Dendritic cell treated with granulocyte-macrophage colony-stimulating factor and Interleukin-4, amounts not matched to agents 40 ng/mL and 50 ng/mL, for 4 days (primary cell): ENCODE measurements at regions not wholly inside any gene's neighbourhood (a gene's known extent, or its start where the extent isn't known, plus 50 kb on each side); places are given as distances from the start of the nearest gene placed in this dataset.
"Not testable (repeated sequence)": the region's sequence is repeated elsewhere in the genome, so short reads cannot be mapped to it uniquely, and the experiment has no call there.

Experiments used
- H3K27ac Mint-ChIP-seq: one replicate; pipeline ENCODE4 v1.8.0; 2022; ENCODE audit warnings: mild to moderate bottlenecking, mixed read lengths
- H3K27me3 Mint-ChIP-seq: one replicate; pipeline ENCODE4 v1.8.0; 2022; ENCODE audit warnings: mild to moderate bottlenecking, mixed read lengths
- H3K36me3 Mint-ChIP-seq: one replicate; pipeline ENCODE4 v1.8.0; 2022; ENCODE audit warnings: low read depth, mixed read lengths
- H3K4me1 Mint-ChIP-seq: one replicate; pipeline ENCODE4 v1.8.0; 2022; ENCODE audit warnings: low read depth, mixed read lengths
- H3K4me3 Mint-ChIP-seq: one replicate; pipeline ENCODE4 v1.8.0; 2022; ENCODE audit warnings: mild to moderate bottlenecking, moderate library complexity, mixed read lengths
- H3K9me3 Mint-ChIP-seq: one replicate; pipeline ENCODE4 v1.8.0; 2022; ENCODE audit warnings: mixed read lengths
- intact Hi-C: fragments of 100-400 bp; cut with micrococcal nuclease; formaldehyde crosslinking; loops from one replicate; pipeline ENCODE4 v1.15.0; 2022

- H3K27me3 Mint-ChIP-seq: no peaks in the 10 kb centered on the region
- intact Hi-C loops: no loop called here
- H3K4me1 Mint-ChIP-seq: no peaks in the 10 kb centered on the region
- no peak overlapping the region for H3K4me3 Mint-ChIP-seq
- H3K36me3 Mint-ChIP-seq: no peaks in the 10 kb centered on the region
- no peak overlapping the region for H3K27ac Mint-ChIP-seq
- H3K9me3 Mint-ChIP-seq: no peaks in the 10 kb centered on the region
Measured at GRCh38 chr6:21785164-21785563, 191.6 kb downstream of the SOX4 start.

GRCh38 chr6:21791056-21791455 lies 197.5 kb downstream of the SOX4 start:
- no peak overlapping the region for H3K27ac Mint-ChIP-seq
- no peaks in the 10 kb centered on the region for H3K9me3 Mint-ChIP-seq
- H3K4me3 Mint-ChIP-seq: no peak overlapping the region
- intact Hi-C loops: no loop called here
- no peaks in the 10 kb centered on the region for H3K36me3 Mint-ChIP-seq
- no peaks in the 10 kb centered on the region for H3K4me1 Mint-ChIP-seq
- H3K27me3 Mint-ChIP-seq: no peaks in the 10 kb centered on the region

GRCh38 chr6:21791581-21791980 lies 198.0 kb downstream of the SOX4 start:
- Mint-ChIP-seq H3K4me1 (no peaks in the 10 kb centered on the region), H3K27ac (no peak overlapping the region), H3K4me3 (no peak overlapping the region), H3K9me3 (no peaks in the 10 kb centered on the region), H3K27me3 (no peaks in the 10 kb centered on the region), H3K36me3 (no peaks in the 10 kb centered on the region)
- intact Hi-C loops: no loop called here

GRCh38 chr6:21792177-21792576 lies 198.6 kb downstream of the SOX4 start:
- H3K36me3 Mint-ChIP-seq: no peaks in the 10 kb centered on the region
- H3K4me3 Mint-ChIP-seq: no peak overlapping the region
- no peaks in the 10 kb centered on the region for H3K4me1 Mint-ChIP-seq
- intact Hi-C loops: no loop called here
- H3K9me3 Mint-ChIP-seq: no peaks in the 10 kb centered on the region
- H3K27ac Mint-ChIP-seq: no peak overlapping the region
- no peaks in the 10 kb centered on the region for H3K27me3 Mint-ChIP-seq

GRCh38 chr6:21796979-21797378 lies 203.4 kb downstream of the SOX4 start:
- H3K9me3 Mint-ChIP-seq, H3K4me1 Mint-ChIP-seq, H3K4me3 Mint-ChIP-seq, H3K36me3 Mint-ChIP-seq, H3K27me3 Mint-ChIP-seq, H3K27ac Mint-ChIP-seq, intact Hi-C loops: not testable (repeated sequence)

- H3K9me3 Mint-ChIP-seq: no peaks in the 10 kb centered on the region
- no peak overlapping the region for H3K4me3 Mint-ChIP-seq
- intact Hi-C loops: no loop called here
- H3K4me1 Mint-ChIP-seq: no peaks in the 10 kb centered on the region
- no peaks in the 10 kb centered on the region for H3K27me3 Mint-ChIP-seq
- H3K36me3 Mint-ChIP-seq: no peaks in the 10 kb centered on the region
- no peak overlapping the region for H3K27ac Mint-ChIP-seq
Measured at GRCh38 chr6:21798468-21798867, 204.9 kb downstream of the SOX4 start.

GRCh38 chr6:21800330-21800729 lies 206.8 kb downstream of the SOX4 start:
- no peak overlapping the region for H3K27ac Mint-ChIP-seq
- no peaks in the 10 kb centered on the region for H3K4me1 Mint-ChIP-seq
- H3K4me3 Mint-ChIP-seq: no peak overlapping the region
- no peaks in the 10 kb centered on the region for H3K27me3 Mint-ChIP-seq
- H3K36me3 Mint-ChIP-seq: no peaks in the 10 kb centered on the region
- H3K9me3 Mint-ChIP-seq: no peaks in the 10 kb centered on the region
- intact Hi-C loops: no loop called here

GRCh38 chr6:21800948-21801438 lies 207.4 kb downstream of the SOX4 start:
- no peaks in the 10 kb centered on the region for H3K36me3 Mint-ChIP-seq
- H3K27ac Mint-ChIP-seq: no peak overlapping the region
- H3K27me3 Mint-ChIP-seq: no peaks in the 10 kb centered on the region
- H3K9me3 Mint-ChIP-seq: no peaks in the 10 kb centered on the region
- H3K4me1 Mint-ChIP-seq: no peaks in the 10 kb centered on the region
- intact Hi-C loops: no loop called here
- no peak overlapping the region for H3K4me3 Mint-ChIP-seq

GRCh38 chr6:21801446-21802174 lies 208.1 kb downstream of the SOX4 start:
- no peaks in the 10 kb centered on the region for H3K36me3 Mint-ChIP-seq
- H3K4me1 Mint-ChIP-seq: no peaks in the 10 kb centered on the region
- H3K4me3 Mint-ChIP-seq: no peak overlapping the region
- H3K27me3 Mint-ChIP-seq: no peaks in the 10 kb centered on the region
- no peak overlapping the region for H3K27ac Mint-ChIP-seq
- no peaks in the 10 kb centered on the region for H3K9me3 Mint-ChIP-seq
- intact Hi-C loops: no loop called here

GRCh38 chr6:21802175-21802822 lies 208.7 kb downstream of the SOX4 start:
- Mint-ChIP-seq H3K4me3 (no peak overlapping the region), H3K4me1 (no peaks in the 10 kb centered on the region), H3K36me3 (no peaks in the 10 kb centered on the region), H3K27me3 (no peaks in the 10 kb centered on the region), H3K27ac (no peak overlapping the region), H3K9me3 (no peaks in the 10 kb centered on the region)
- intact Hi-C loops: no loop called here

GRCh38 chr6:21804941-21805610 lies 211.5 kb downstream of the SOX4 start:
- intact Hi-C loops: no loop called here
- Mint-ChIP-seq H3K36me3 (no peaks in the 10 kb centered on the region), H3K27ac (no peak overlapping the region), H3K4me3 (no peak overlapping the region), H3K9me3 (no peaks in the 10 kb centered on the region), H3K27me3 (no peaks in the 10 kb centered on the region), H3K4me1 (no peaks in the 10 kb centered on the region)

- Mint-ChIP-seq H3K4me3 (no peak overlapping the region), H3K4me1 (no peaks in the 10 kb centered on the region), H3K27me3 (no peaks in the 10 kb centered on the region), H3K27ac (no peak overlapping the region), H3K36me3 (no peaks in the 10 kb centered on the region), H3K9me3 (no peaks in the 10 kb centered on the region)
- intact Hi-C loops: no loop called here
Measured at GRCh38 chr6:21807299-21808044, 213.9 kb downstream of the SOX4 start.

- no peak overlapping the region for H3K4me3 Mint-ChIP-seq
- intact Hi-C loops: no loop called here
- H3K9me3 Mint-ChIP-seq: no peaks in the 10 kb centered on the region
- H3K27me3 Mint-ChIP-seq: no peaks in the 10 kb centered on the region
- no peaks in the 10 kb centered on the region for H3K4me1 Mint-ChIP-seq
- no peak overlapping the region for H3K27ac Mint-ChIP-seq
- no peaks in the 10 kb centered on the region for H3K36me3 Mint-ChIP-seq
Measured at GRCh38 chr6:21808045-21808470, 214.5 kb downstream of the SOX4 start.
